ENCODE measurements at regions not wholly inside any gene's neighbourhood (a gene's known extent, or its start where the extent isn't known, plus 50 kb on each side); places are given as distances from the start of the nearest gene placed in this dataset.

- no peaks in the 10 kb centered on the region for H3K36me3 Mint-ChIP-seq (ENCODE audit: unreplicated experiment)
- H3K9me3 Mint-ChIP-seq (ENCODE audit: unreplicated experiment): peaks cover 2% of the 10 kb centered on the region
- H3K4me3 Mint-ChIP-seq (ENCODE audit: unreplicated experiment): no peak overlapping the region
- H3K27me3 Mint-ChIP-seq (ENCODE audit: unreplicated experiment): no peaks in the 10 kb centered on the region
- H3K27ac Mint-ChIP-seq (ENCODE audit: unreplicated experiment): no peak overlapping the region
- DNase-seq: no peak
- TF ChIP-seq, protein P1, sequence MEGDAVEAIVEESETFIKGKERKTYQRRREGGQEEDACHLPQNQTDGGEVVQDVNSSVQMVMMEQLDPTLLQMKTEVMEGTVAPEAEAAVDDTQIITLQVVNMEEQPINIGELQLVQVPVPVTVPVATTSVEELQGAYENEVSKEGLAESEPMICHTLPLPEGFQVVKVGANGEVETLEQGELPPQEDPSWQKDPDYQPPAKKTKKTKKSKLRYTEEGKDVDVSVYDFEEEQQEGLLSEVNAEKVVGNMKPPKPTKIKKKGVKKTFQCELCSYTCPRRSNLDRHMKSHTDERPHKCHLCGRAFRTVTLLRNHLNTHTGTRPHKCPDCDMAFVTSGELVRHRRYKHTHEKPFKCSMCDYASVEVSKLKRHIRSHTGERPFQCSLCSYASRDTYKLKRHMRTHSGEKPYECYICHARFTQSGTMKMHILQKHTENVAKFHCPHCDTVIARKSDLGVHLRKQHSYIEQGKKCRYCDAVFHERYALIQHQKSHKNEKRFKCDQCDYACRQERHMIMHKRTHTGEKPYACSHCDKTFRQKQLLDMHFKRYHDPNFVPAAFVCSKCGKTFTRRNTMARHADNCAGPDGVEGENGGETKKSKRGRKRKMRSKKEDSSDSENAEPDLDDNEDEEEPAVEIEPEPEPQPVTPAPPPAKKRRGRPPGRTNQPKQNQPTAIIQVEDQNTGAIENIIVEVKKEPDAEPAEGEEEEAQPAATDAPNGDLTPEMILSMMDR (IDR thresholded peaks at IDR 0.05; ENCODE audit: partially characterized antibody, unreplicated experiment): no peak
- H3K4me1 Mint-ChIP-seq (ENCODE audit: low read depth, unreplicated experiment): peaks cover 4% of the 10 kb centered on the region
Measured at GRCh38 chr1:182192966-182193365, 131.5 kb upstream of the ZNF648 start.

- Mint-ChIP-seq H3K4me1 (ENCODE audit: low read depth, unreplicated experiment) (peaks cover under 1% of the 10 kb centered on the region), H3K27me3 (ENCODE audit: unreplicated experiment) (no peaks in the 10 kb centered on the region), H3K4me3 (ENCODE audit: unreplicated experiment) (no peak overlapping the region), H3K9me3 (ENCODE audit: unreplicated experiment) (peaks cover 2% of the 10 kb centered on the region), H3K36me3 (ENCODE audit: unreplicated experiment) (no peaks in the 10 kb centered on the region), H3K27ac (ENCODE audit: unreplicated experiment) (no peak overlapping the region)
- TF ChIP-seq, protein P1 (IDR thresholded peaks at IDR 0.05; ENCODE audit: partially characterized antibody, unreplicated experiment): no peak
- DNase-seq: no peak
Measured at GRCh38 chr1:182192215-182192614, 130.7 kb upstream of the ZNF648 start.

- Mint-ChIP-seq H3K27me3 (ENCODE audit: unreplicated experiment) (no peaks in the 10 kb centered on the region), H3K36me3 (ENCODE audit: unreplicated experiment) (no peaks in the 10 kb centered on the region), H3K4me3 (ENCODE audit: unreplicated experiment) (no peak overlapping the region), H3K9me3 (ENCODE audit: unreplicated experiment) (peaks cover 2% of the 10 kb centered on the region), H3K4me1 (ENCODE audit: low read depth, unreplicated experiment) (no peaks in the 10 kb centered on the region), H3K27ac (ENCODE audit: unreplicated experiment) (no peak overlapping the region)
- DNase-seq: no peak
- TF ChIP-seq, protein P1 (IDR thresholded peaks at IDR 0.05; ENCODE audit: partially characterized antibody, unreplicated experiment): no peak
Measured at GRCh38 chr1:182191381-182192115, 130.0 kb upstream of the ZNF648 start.

- H3K27ac Mint-ChIP-seq (ENCODE audit: unreplicated experiment): no peak overlapping the region
- no peak overlapping the region for H3K4me3 Mint-ChIP-seq (ENCODE audit: unreplicated experiment)
- H3K27me3 Mint-ChIP-seq (ENCODE audit: unreplicated experiment): no peaks in the 10 kb centered on the region
- H3K9me3 Mint-ChIP-seq (ENCODE audit: unreplicated experiment): peaks cover 2% of the 10 kb centered on the region
- TF ChIP-seq, protein P1 (IDR thresholded peaks at IDR 0.05; ENCODE audit: partially characterized antibody, unreplicated experiment): no peak
- no peaks in the 10 kb centered on the region for H3K36me3 Mint-ChIP-seq (ENCODE audit: unreplicated experiment)
- no peak for DNase-seq
- H3K4me1 Mint-ChIP-seq (ENCODE audit: low read depth, unreplicated experiment): no peaks in the 10 kb centered on the region
Measured at GRCh38 chr1:182189535-182190066, 128.1 kb upstream of the ZNF648 start.

- TF ChIP-seq, protein P1 (IDR thresholded peaks at IDR 0.05; ENCODE audit: partially characterized antibody, unreplicated experiment): no peak
- Mint-ChIP-seq H3K36me3 (ENCODE audit: unreplicated experiment) (no peaks in the 10 kb centered on the region), H3K27me3 (ENCODE audit: unreplicated experiment) (no peaks in the 10 kb centered on the region), H3K4me3 (ENCODE audit: unreplicated experiment) (no peak overlapping the region), H3K27ac (ENCODE audit: unreplicated experiment) (no peak overlapping the region), H3K4me1 (ENCODE audit: low read depth, unreplicated experiment) (no peaks in the 10 kb centered on the region), H3K9me3 (ENCODE audit: unreplicated experiment) (peaks cover 2% of the 10 kb centered on the region)
- DNase-seq: no peak
Measured at GRCh38 chr1:182186757-182187146, 125.2 kb upstream of the ZNF648 start.

Measured in glutamatergic neuron (in vitro differentiated cells).